ENCODE measurements at regions not wholly inside any gene's neighbourhood (a gene's known extent, or its start where the extent isn't known, plus 50 kb on each side); places are given as distances from the start of the nearest gene placed in this dataset.

DNA sequence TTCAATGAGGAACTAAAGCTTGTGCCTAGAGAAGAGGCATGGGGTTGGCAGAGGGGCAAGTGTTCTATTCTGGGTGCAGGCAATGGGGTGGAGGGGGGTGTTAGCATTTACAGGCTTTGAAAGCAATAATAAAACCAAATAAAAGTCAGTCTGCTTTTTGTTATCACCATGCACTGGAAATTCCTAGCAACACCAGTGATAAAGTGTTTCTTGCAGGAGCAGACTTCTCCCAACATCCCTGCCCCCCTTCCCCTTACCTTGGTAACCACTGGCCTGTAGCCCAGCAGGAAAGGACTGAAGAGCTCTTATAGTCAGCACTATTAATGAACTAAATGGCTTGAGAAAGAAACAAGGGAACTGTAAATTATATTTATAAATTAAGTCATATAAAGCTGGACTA lies 65.2 kb upstream of the SESN3 start:
- Histone ChIP-seq H3K36me3 (ENCODE audit: control insufficient read depth, insufficient read depth, low read length) (no peaks in the 10 kb centered on the region), H3K9me3 (ENCODE audit: control insufficient read depth, low read length) (no peaks in the 10 kb centered on the region), H3K27me3 (ENCODE audit: control insufficient read depth, insufficient read depth, low read length, poor library complexity, severe bottlenecking) (no peaks in the 10 kb centered on the region), H3K4me1 (ENCODE audit: control insufficient read depth, insufficient read depth, low read length) (peaks cover 32% of the 10 kb centered on the region), H3K27ac (ENCODE audit: insufficient read depth, low read depth, low read length, poor library complexity, severe bottlenecking) (no peak overlapping the region), H3K4me3 (ENCODE audit: insufficient read depth, low read depth, low read length) (no peak overlapping the region)

DNA sequence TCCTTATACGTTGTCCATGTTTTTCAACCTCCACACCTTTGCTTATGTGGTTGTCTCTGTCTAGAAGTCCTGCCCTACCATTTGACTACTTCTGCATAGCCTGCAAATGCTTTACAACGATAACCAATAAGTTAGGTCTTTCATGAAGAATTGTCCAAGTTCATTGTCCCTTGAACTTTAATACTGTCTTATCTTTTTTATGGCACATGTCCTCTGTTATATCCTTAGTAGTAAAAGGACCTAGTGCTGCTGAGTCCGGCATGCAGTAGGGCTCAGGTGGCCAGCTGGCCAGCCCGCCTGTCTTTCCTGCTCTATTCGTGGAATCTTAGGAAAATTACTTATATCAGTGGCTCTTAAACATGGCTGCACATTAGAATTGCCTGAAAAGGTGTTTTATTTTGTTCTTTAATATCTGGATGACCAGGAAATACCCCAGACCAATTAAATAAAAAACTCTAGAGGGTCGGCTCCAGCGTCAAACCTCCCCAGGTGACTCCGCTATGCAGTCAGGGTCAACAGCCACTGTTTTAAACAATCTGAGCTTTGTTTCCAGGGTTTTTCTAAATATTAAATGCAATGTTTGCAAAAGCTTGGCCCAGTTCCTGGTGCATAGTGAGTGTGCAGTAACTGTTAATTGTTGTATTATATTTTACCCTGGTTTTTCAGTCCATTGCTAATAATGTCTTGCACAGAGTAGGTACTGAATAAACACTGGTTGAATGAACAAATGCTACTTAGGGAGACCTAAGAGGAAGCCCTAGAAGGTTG lies 64.6 kb upstream of the SESN3 start:
- Histone ChIP-seq H3K4me1 (ENCODE audit: control insufficient read depth, insufficient read depth, low read length) (peaks cover 32% of the 10 kb centered on the region), H3K27ac (ENCODE audit: insufficient read depth, low read depth, low read length, poor library complexity, severe bottlenecking) (no peak overlapping the region), H3K36me3 (ENCODE audit: control insufficient read depth, insufficient read depth, low read length) (no peaks in the 10 kb centered on the region), H3K4me3 (ENCODE audit: insufficient read depth, low read depth, low read length) (no peak overlapping the region), H3K27me3 (ENCODE audit: control insufficient read depth, insufficient read depth, low read length, poor library complexity, severe bottlenecking) (no peaks in the 10 kb centered on the region), H3K9me3 (ENCODE audit: control insufficient read depth, low read length) (no peaks in the 10 kb centered on the region)
- 92 to 99% methylated on average over 8 of the region's 8 CpGs for WGBS, 2 experiments

DNA sequence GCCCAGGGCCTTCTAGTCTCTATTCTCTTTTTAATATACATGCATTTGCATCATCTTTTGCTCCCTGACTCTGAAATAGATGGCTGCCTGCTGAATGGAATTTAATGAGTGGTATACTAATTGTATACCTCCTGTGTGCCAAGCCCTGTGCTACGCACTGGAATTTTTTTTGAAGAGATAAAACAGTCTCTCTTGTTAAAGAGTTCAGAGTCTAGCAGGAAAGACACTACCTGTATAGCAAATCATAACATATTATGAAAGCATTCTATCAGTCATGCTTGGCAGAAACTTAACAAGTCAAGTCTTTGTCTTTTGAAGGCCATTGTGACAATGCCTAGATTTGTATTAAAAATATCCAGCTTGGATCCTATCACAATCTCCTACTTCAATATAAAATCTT lies 63.7 kb upstream of the SESN3 start:
- no peak overlapping the region for H3K27ac ChIP-seq (ENCODE audit: insufficient read depth, low read depth, low read length, poor library complexity, severe bottlenecking)
- H3K27me3 ChIP-seq (ENCODE audit: control insufficient read depth, insufficient read depth, low read length, poor library complexity, severe bottlenecking), result no peaks in the 10 kb centered on the region
- peaks cover 28% of the 10 kb centered on the region for H3K4me1 ChIP-seq (ENCODE audit: control insufficient read depth, insufficient read depth, low read length)
- H3K36me3 ChIP-seq (ENCODE audit: control insufficient read depth, insufficient read depth, low read length), result no peaks in the 10 kb centered on the region
- H3K9me3 ChIP-seq (ENCODE audit: control insufficient read depth, low read length), result no peaks in the 10 kb centered on the region
- 91 to 100% methylated on average over 1 of the region's 1 CpG for WGBS, 2 experiments
- no peak overlapping the region for H3K4me3 ChIP-seq (ENCODE audit: insufficient read depth, low read depth, low read length)

DNA sequence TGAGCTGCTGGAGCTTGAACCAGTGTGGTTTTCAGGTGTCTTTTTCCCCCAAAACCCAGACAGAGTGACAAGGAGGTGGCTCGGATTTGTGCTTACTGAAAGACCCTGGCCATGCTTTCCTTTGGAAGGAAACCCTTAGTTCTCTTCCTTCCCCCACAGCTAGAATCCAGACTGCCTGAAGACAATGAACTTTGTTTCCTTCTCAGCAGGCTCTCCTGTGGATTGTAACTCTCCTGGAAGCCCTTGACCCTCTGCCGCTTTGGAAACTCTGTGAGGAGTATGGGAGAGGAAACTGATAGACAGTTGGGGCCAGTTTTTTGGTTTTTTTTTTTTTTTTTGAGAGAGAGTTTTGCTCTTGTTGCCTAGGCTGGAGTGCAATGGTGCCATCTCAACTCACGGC lies 62.1 kb upstream of the SESN3 start:
- Histone ChIP-seq H3K27me3 (ENCODE audit: control insufficient read depth, insufficient read depth, low read length, poor library complexity, severe bottlenecking) (no peaks in the 10 kb centered on the region), H3K4me1 (ENCODE audit: control insufficient read depth, insufficient read depth, low read length) (peaks cover 13% of the 10 kb centered on the region), H3K36me3 (ENCODE audit: control insufficient read depth, insufficient read depth, low read length) (no peaks in the 10 kb centered on the region), H3K27ac (ENCODE audit: insufficient read depth, low read depth, low read length, poor library complexity, severe bottlenecking) (no peak overlapping the region), H3K9me3 (ENCODE audit: control insufficient read depth, low read length) (no peaks in the 10 kb centered on the region), H3K4me3 (ENCODE audit: insufficient read depth, low read depth, low read length) (no peak overlapping the region)
- WGBS, 2 experiments, result 78 to 80% methylated on average over 3 of the region's 3 CpGs

DNA sequence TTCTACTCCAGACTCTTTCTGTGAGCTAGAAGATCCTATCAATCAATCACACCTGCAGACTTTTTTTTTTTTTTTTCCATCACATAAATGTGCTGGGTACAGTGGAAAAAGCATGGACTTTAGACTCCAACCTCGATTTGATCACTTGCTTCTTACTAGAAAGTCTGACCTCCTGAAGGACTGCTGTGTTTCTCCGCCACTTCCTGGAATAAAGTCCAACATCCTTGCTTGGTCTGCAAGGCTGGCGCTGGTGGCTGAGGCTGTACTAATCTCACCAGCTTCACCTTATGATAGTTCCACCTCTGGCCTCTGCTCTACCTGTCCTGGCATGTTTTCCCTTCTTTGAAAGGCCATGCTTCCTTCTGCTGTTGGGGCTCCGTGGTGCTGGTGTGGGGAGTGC lies 60.9 kb upstream of the SESN3 start:
- Histone ChIP-seq H3K4me3 (ENCODE audit: insufficient read depth, low read depth, low read length) (no peak overlapping the region), H3K9me3 (ENCODE audit: control insufficient read depth, low read length) (no peaks in the 10 kb centered on the region), H3K27me3 (ENCODE audit: control insufficient read depth, insufficient read depth, low read length, poor library complexity, severe bottlenecking) (no peaks in the 10 kb centered on the region), H3K36me3 (ENCODE audit: control insufficient read depth, insufficient read depth, low read length) (no peaks in the 10 kb centered on the region), H3K27ac (ENCODE audit: insufficient read depth, low read depth, low read length, poor library complexity, severe bottlenecking) (no peak overlapping the region), H3K4me1 (ENCODE audit: control insufficient read depth, insufficient read depth, low read length) (peaks cover 6% of the 10 kb centered on the region)
- 89 to 93% methylated on average over 4 of the region's 4 CpGs for WGBS, 2 experiments

DNA sequence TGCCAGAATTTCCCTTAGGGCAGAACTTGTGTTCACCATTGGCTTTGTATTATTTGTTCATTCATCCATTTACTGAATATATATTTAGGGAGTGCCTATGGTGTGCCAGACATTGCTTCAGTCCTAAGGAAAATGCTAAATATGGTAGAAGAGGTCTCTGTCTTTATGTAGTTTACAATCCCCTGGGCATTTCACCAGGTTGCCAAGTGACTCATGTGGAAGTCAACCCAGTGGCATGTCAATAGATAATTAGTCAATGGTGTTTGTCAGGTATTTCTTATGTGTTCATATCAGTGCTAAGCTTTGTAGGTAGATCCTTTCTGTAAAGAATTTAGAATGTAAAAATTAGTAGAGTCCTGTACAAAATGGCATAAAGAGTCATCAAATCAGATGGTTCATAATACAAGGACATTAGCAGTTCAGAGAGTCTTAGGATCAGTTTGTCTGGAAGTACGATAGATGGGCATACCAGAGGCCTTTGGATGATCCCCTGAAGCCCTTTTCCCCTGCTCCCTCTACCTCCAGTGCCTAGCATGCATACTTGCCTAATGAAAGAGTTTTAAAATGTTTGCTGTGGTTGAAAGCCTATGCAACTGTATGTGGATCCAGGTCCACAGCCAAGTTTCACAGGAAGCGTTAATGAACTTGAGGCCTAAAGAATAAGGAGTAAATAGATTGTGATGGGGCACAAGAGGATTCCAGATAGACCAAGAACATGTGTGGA lies 58.5 kb upstream of the SESN3 start:
- no peaks in the 10 kb centered on the region for H3K27me3 ChIP-seq (ENCODE audit: control insufficient read depth, insufficient read depth, low read length, poor library complexity, severe bottlenecking)
- H3K4me1 ChIP-seq (ENCODE audit: control insufficient read depth, insufficient read depth, low read length), result no peaks in the 10 kb centered on the region
- H3K9me3 ChIP-seq (ENCODE audit: control insufficient read depth, low read length), result no peaks in the 10 kb centered on the region
- H3K27ac ChIP-seq (ENCODE audit: insufficient read depth, low read depth, low read length, poor library complexity, severe bottlenecking), result no peak overlapping the region
- no peaks in the 10 kb centered on the region for H3K36me3 ChIP-seq (ENCODE audit: control insufficient read depth, insufficient read depth, low read length)
- H3K4me3 ChIP-seq (ENCODE audit: insufficient read depth, low read depth, low read length), result no peak overlapping the region
- WGBS, 2 experiments, result 96 to 99% methylated on average over 2 of the region's 2 CpGs

DNA sequence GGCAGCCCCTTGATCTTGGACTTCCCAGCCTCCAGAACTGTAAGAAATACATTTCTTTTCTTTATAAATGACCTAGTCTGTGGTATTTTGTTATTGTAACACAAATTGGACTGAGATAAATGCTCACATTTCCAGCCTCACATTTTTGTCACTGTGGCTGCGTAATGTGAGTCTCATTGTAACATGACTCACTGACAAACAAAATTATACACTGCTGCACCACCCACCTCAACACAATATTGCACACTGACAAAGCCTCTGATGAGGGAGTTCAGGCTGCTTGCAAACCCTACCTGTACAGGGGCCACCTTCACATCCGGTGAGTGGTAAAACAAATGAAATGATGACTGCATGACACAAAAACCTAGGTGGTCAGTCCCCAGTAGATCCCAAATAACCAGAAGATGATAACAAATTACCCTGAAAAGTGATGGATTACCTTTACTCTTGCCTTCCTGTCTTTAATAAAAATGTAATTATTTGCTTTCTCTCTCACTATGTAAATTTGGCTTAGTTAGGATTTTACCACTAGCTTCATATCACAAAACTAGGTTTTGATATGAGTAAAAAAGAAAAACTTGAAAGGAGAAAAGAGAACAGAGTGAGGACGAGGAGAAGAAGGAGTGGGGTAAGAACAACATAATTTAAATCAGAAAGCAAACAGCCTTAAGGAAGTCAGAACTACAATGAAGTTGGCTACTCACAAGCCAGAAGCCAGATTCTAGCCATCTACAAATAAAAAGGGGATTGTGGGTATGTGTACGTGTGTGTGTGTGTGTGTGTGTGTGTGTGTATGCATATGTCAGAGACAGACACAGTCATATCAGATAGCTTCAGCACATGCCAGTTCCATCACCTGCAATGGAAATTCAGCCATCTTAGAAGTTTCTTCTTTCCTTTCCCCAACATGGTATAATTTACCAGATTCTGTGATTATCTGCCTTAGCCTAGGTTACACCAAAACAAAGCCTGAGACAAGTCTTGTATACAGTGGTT lies 53.4 kb upstream of the SESN3 start:
- H3K4me1 ChIP-seq (ENCODE audit: control insufficient read depth, insufficient read depth, low read length), result peaks cover 8% of the 10 kb centered on the region
- no peaks in the 10 kb centered on the region for H3K36me3 ChIP-seq (ENCODE audit: control insufficient read depth, insufficient read depth, low read length)
- no peaks in the 10 kb centered on the region for H3K27me3 ChIP-seq (ENCODE audit: control insufficient read depth, insufficient read depth, low read length, poor library complexity, severe bottlenecking)
- no peak overlapping the region for H3K27ac ChIP-seq (ENCODE audit: insufficient read depth, low read depth, low read length, poor library complexity, severe bottlenecking)
- H3K4me3 ChIP-seq (ENCODE audit: insufficient read depth, low read depth, low read length), result no peak overlapping the region
- H3K9me3 ChIP-seq (ENCODE audit: control insufficient read depth, low read length), result no peaks in the 10 kb centered on the region
- WGBS, 2 experiments, result 91 to 96% methylated on average over 3 to 4 of the region's 4 CpGs

DNA sequence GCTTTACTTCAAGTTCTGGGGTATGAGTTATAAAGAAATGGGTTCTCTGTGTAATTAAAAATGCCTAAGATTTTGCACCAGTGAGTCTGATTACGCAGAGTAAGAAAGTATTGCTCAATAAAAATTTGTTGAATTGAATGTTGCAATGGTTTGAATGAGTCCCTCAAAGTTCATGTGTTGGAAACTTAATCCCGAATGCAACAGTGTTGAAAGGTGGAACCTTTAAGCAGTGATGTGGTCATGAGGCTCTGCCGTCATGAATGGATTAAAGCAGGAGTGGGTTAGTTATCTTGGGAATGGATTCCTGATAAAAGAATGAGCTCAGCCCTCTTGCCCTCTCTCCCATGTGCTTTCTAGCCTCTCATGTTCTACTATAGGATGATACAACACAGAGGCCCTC lies 52.6 kb upstream of the SESN3 start:
- WGBS, 2 experiments, result 92 to 93% methylated on average over 3 of the region's 3 CpGs
- no peak overlapping the region for H3K4me3 ChIP-seq (ENCODE audit: insufficient read depth, low read depth, low read length)
- peaks cover 8% of the 10 kb centered on the region for H3K4me1 ChIP-seq (ENCODE audit: control insufficient read depth, insufficient read depth, low read length)
- H3K36me3 ChIP-seq (ENCODE audit: control insufficient read depth, insufficient read depth, low read length), result no peaks in the 10 kb centered on the region
- no peaks in the 10 kb centered on the region for H3K27me3 ChIP-seq (ENCODE audit: control insufficient read depth, insufficient read depth, low read length, poor library complexity, severe bottlenecking)
- H3K27ac ChIP-seq (ENCODE audit: insufficient read depth, low read depth, low read length, poor library complexity, severe bottlenecking), result no peak overlapping the region
- H3K9me3 ChIP-seq (ENCODE audit: control insufficient read depth, low read length), result no peaks in the 10 kb centered on the region

DNA sequence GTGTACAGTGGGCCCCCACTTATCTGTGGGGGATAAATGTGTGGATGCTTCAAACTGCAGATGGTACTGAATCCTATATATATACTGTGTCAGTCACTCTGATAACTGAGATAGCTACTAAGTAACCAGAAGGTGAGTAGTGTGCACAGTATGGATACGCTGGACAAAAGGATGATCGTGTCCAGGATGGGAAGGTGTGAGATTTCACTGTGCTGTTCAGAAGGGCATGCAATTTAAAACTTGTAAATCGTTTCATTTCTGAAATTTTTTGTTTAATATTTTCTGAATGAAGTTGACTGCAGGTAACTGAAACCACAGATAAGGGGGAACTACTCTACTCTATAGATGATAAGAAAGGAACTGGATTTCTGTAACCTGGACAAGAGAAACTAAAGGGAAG lies 52.1 kb upstream of the SESN3 start:
- Histone ChIP-seq H3K9me3 (ENCODE audit: control insufficient read depth, low read length) (no peaks in the 10 kb centered on the region), H3K36me3 (ENCODE audit: control insufficient read depth, insufficient read depth, low read length) (no peaks in the 10 kb centered on the region), H3K27ac (ENCODE audit: insufficient read depth, low read depth, low read length, poor library complexity, severe bottlenecking) (no peak overlapping the region), H3K4me1 (ENCODE audit: control insufficient read depth, insufficient read depth, low read length) (peaks cover 8% of the 10 kb centered on the region), H3K4me3 (ENCODE audit: insufficient read depth, low read depth, low read length) (no peak overlapping the region), H3K27me3 (ENCODE audit: control insufficient read depth, insufficient read depth, low read length, poor library complexity, severe bottlenecking) (no peaks in the 10 kb centered on the region)
- 91 to 96% methylated on average over 3 of the region's 3 CpGs for WGBS, 2 experiments

DNA sequence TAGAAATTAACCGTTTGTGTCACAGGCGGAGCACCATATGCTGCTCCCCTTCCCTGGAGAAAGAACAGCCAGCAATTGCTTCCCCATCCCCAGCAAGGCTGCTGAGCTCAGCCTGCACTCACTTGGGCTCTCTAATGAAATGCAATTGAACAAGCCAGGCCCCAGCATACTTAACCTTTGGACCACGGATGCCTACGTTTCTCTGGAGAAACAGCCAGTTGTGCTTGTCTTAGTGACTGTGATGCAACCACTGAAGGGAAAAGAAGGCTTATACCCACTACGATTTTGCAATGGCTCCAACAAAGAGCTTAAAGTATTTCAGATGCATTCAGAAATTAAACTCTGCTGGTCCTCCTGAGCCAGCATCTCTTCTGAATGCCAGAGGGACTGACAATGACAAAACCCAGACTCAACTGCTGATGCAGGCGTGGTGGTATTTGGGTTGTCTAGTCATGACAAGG lies 51.3 kb upstream of the SESN3 start:
- Histone ChIP-seq H3K4me1 (ENCODE audit: control insufficient read depth, insufficient read depth, low read length) (peaks cover 8% of the 10 kb centered on the region), H3K4me3 (ENCODE audit: insufficient read depth, low read depth, low read length) (no peak overlapping the region), H3K36me3 (ENCODE audit: control insufficient read depth, insufficient read depth, low read length) (no peaks in the 10 kb centered on the region), H3K27ac (ENCODE audit: insufficient read depth, low read depth, low read length, poor library complexity, severe bottlenecking) (no peak overlapping the region), H3K27me3 (ENCODE audit: control insufficient read depth, insufficient read depth, low read length, poor library complexity, severe bottlenecking) (no peaks in the 10 kb centered on the region), H3K9me3 (ENCODE audit: control insufficient read depth, low read length) (no peaks in the 10 kb centered on the region)
- WGBS, 2 experiments, result 44 to 49% methylated on average over 6 of the region's 6 CpGs
